ENCODE measurements at regions not wholly inside any gene's neighbourhood (a gene's known extent, or its start where the extent isn't known, plus 50 kb on each side); places are given as distances from the start of the nearest gene placed in this dataset.
"Not testable (repeated sequence)": the region's sequence is repeated elsewhere in the genome, so short reads cannot be mapped to it uniquely, and the experiment has no call there.

GRCh38 chr5:42875211-42875610, 63.5 kb upstream of the SELENOP start:
- ATAC-seq (ENCODE audit: low FRiP score in 2 of 2) (no peak), DNase-seq (no peak)
- H3K4me3 ChIP-seq: no peak overlapping the region
- H3K27ac ChIP-seq: no peak overlapping the region
- no peak for TF ChIP-seq EP300 (IDR thresholded peaks at IDR 0.05)
- no peak for TF ChIP-seq POLR2A (IDR thresholded peaks at IDR 0.05)
- TF ChIP-seq CTCF (IDR thresholded peaks at IDR 0.05): no peak
- no peak for TF ChIP-seq POLR2AphosphoS5 (IDR thresholded peaks at IDR 0.05)
- no peaks in the 10 kb centered on the region for H3K9me3 ChIP-seq
- no peaks in the 10 kb centered on the region for H3K36me3 ChIP-seq
- H3K4me1 ChIP-seq: peaks cover 7 to 13% (median 10%) of the 10 kb centered on the region in 4 donors
- H3K27me3 ChIP-seq: no peaks in the 10 kb centered on the region

DNA sequence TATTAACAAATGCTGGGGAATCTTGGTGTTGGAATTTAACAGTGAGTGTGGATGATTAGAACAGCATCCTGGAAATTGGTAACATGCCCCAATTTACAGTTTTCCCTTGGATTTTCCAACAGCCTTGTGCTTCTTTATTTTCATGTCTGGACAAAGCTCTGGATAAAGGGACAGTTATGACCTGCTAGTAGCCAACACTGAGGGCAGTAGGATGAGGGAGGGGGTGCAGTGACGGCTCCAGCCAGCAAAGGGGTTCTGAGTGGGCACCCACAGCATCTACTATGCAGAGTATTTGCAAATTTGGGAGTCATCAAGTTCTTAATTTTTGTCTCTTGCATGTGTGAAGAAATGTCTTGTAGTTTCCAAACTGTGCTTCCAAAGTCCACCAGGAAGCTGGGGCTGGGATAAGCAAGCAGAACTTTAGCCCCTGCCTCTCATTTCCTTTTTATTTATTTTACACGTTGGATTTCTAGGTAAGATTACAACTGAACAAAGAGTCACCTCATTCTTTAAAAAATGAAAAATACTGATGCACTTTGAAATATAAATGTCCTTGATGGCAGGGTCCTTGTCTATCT, 63.0 kb upstream of the SELENOP start:
- 74 to 76% methylated on average over 2 of the region's 2 CpGs for WGBS, 2 donors
- no peak for ATAC-seq (ENCODE audit: low FRiP score in 2 of 2)

GRCh38 chr5:42872865-42873264, 61.2 kb upstream of the SELENOP start:
- Histone ChIP-seq H3K9me3 (no peaks in the 10 kb centered on the region), H3K36me3 (no peaks in the 10 kb centered on the region), H3K27me3 (no peaks in the 10 kb centered on the region), H3K4me1 (peaks cover 7 to 13% (median 10%) of the 10 kb centered on the region in 4 donors), H3K27ac (no peak overlapping the region), H3K4me3 (no peak overlapping the region)
- DNase-seq (no peak), ATAC-seq (ENCODE audit: low FRiP score in 2 of 2) (no peak)
- TF ChIP-seq POLR2AphosphoS5 (IDR thresholded peaks at IDR 0.05): no peak
- WGBS, 2 donors: 81 to 93% methylated on average over 3 of the region's 3 CpGs

More for the DNA sequence above, 63.0 kb upstream of the SELENOP start:
- Histone ChIP-seq H3K27me3 (no peaks in the 10 kb centered on the region), H3K9me3 (no peaks in the 10 kb centered on the region), H3K27ac (no peak overlapping the region), H3K36me3 (no peaks in the 10 kb centered on the region), H3K4me3 (no peak overlapping the region), H3K4me1 (peaks cover 7 to 13% (median 10%) of the 10 kb centered on the region in 4 donors)
- no peak for DNase-seq
- TF ChIP-seq CTCF (IDR thresholded peaks at IDR 0.05) (no peak), EP300 (IDR thresholded peaks at IDR 0.05) (no peak), POLR2A (IDR thresholded peaks at IDR 0.05) (no peak), POLR2AphosphoS5 (IDR thresholded peaks at IDR 0.05) (no peak)

GRCh38 chr5:42870882-42871418, 59.3 kb upstream of the SELENOP start:
- Histone ChIP-seq H3K9me3 (no peaks in the 10 kb centered on the region), H3K4me3 (no peak overlapping the region), H3K36me3 (no peaks in the 10 kb centered on the region), H3K4me1 (peaks cover 3 to 5% (median 4%) of the 10 kb centered on the region in 4 donors), H3K27me3 (no peaks in the 10 kb centered on the region), H3K27ac (no peak overlapping the region)
- ATAC-seq (ENCODE audit: low FRiP score in 2 of 2) (no peak), DNase-seq (no peak)
- 82 to 88% methylated on average over 1 to 4 of the region's 4 CpGs for WGBS, 2 donors
- TF ChIP-seq POLR2AphosphoS5 (IDR thresholded peaks at IDR 0.05) (no peak), CTCF (IDR thresholded peaks at IDR 0.05) (no peak), POLR2A (IDR thresholded peaks at IDR 0.05) (no peak), EP300 (IDR thresholded peaks at IDR 0.05) (no peak)

- not testable (repeated sequence) for H3K27me3 ChIP-seq; DNase-seq; H3K9me3 ChIP-seq; ATAC-seq (ENCODE audit: low FRiP score in 2 of 2); H3K36me3 ChIP-seq; H3K4me3 ChIP-seq; H3K4me1 ChIP-seq; H3K27ac ChIP-seq
- WGBS, 2 donors: 85 to 90% methylated on average over 5 of the region's 5 CpGs
Observed at GRCh38 chr5:42868417-42868816, 56.7 kb upstream of the SELENOP start.

GRCh38 chr5:42864749-42865148, 53.1 kb upstream of the SELENOP start:
- not testable (repeated sequence) for ATAC-seq (ENCODE audit: low FRiP score in 2 of 2); H3K4me1 ChIP-seq; H3K4me3 ChIP-seq; H3K36me3 ChIP-seq; H3K27ac ChIP-seq; H3K9me3 ChIP-seq; H3K27me3 ChIP-seq; DNase-seq
- WGBS, 2 donors: 85 to 93% methylated on average over 3 of the region's 3 CpGs
